ENCODE measurements at regions not wholly inside any gene's neighbourhood (a gene's known extent, or its start where the extent isn't known, plus 50 kb on each side); places are given as distances from the start of the nearest gene placed in this dataset.

DNA sequence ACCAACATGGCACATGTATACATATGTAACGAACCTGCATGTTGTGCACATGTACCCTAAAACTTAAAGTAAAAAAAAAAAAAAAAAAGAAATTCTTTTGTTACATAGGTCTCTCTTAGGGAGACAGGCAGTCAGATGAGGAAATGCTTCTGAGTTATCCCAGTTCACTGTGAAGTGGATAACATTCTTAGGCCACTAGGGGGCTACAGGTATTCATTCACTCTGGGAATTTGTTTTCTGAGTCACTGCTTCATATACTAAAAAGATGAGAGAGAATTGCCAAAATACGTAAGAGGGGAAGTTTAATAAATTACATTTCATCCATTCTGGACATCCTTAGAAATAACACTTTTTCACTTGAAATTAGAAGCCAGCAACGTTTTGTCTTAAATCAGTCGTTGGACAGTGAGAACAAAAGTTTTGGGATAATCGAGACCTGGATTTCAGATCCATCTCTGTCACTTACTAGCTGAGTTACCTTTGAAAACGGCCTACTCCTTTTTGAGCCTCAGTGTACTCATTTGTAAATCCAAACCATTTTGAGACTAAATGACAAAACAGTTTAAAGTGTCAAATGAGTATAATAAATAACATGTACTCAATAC lies 738.4 kb upstream of the ALCAM start:
- TF ChIP-seq EZH2 (IDR thresholded peaks at IDR 0.05; ENCODE audit: borderline replicate concordance, insufficient read depth, low read length, poor library complexity, severe bottlenecking) = no peak
- TF ChIP-seq, protein P1, sequence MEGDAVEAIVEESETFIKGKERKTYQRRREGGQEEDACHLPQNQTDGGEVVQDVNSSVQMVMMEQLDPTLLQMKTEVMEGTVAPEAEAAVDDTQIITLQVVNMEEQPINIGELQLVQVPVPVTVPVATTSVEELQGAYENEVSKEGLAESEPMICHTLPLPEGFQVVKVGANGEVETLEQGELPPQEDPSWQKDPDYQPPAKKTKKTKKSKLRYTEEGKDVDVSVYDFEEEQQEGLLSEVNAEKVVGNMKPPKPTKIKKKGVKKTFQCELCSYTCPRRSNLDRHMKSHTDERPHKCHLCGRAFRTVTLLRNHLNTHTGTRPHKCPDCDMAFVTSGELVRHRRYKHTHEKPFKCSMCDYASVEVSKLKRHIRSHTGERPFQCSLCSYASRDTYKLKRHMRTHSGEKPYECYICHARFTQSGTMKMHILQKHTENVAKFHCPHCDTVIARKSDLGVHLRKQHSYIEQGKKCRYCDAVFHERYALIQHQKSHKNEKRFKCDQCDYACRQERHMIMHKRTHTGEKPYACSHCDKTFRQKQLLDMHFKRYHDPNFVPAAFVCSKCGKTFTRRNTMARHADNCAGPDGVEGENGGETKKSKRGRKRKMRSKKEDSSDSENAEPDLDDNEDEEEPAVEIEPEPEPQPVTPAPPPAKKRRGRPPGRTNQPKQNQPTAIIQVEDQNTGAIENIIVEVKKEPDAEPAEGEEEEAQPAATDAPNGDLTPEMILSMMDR (IDR thresholded peaks at IDR 0.05; ENCODE audit: poor library complexity, severe bottlenecking) = peak; percentile 41
- no peak for TF ChIP-seq EP300 (conservative IDR thresholded peaks at IDR 0.05; ENCODE audit: poor library complexity, severe bottlenecking)
- TF ChIP-seq TAF1 (IDR thresholded peaks at IDR 0.05; ENCODE audit: low read depth) = no peak
- no peak for TF ChIP-seq SMC3 (conservative IDR thresholded peaks at IDR 0.05; ENCODE audit: poor library complexity)
